ENCODE measurements at regions not wholly inside any gene's neighbourhood (a gene's known extent, or its start where the extent isn't known, plus 50 kb on each side); places are given as distances from the start of the nearest gene placed in this dataset.

DNA sequence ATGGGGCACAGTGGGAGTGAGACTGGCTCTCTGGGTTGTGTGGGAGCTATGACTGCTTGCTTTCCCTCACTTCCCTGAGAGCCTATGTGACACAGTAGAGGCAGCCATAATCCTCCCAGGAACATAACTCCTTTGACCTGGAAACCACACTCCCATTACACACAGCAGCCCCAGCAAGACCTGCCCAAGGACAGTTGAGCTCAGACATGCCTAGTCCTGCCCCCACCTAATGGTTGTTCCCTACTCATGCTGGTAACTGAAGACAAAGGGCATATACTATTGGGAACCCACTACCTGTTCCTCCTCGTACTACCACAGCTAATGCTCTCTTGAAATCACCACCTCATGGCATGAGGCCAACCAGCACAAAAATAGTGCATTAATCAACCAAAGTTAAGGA, 550.4 kb upstream of the ARPP21 start:
- no peak overlapping the region for H3K27ac ChIP-seq (ENCODE audit: insufficient read depth, low read depth, low read length)
- H3K9me3 ChIP-seq (replicated peaks; ENCODE audit: control insufficient read depth, insufficient read depth, low read length): no peaks in the 10 kb centered on the region
- H3K9ac ChIP-seq (replicated peaks; ENCODE audit: extremely low read depth, insufficient read depth, low read length): no peak overlapping the region
- H3K9me1 ChIP-seq (replicated peaks; ENCODE audit: control insufficient read depth, extremely low read depth, insufficient read depth, low read length): no peaks in the 10 kb centered on the region
- no peaks in the 10 kb centered on the region for H3K79me2 ChIP-seq (ENCODE audit: control insufficient read depth, insufficient read depth, low read length)
- DNase-seq (ENCODE audit: low read depth, low spot score): no peak
- H2AFZ ChIP-seq (ENCODE audit: low read depth, low read length): no peak overlapping the region
- no TSS peak for BruUV-seq (replicated peaks)
- H3K36me3 ChIP-seq (ENCODE audit: control insufficient read depth in 2 of 2, extremely low read depth in 1 of 2, insufficient read depth in 2 of 2, low read length in 2 of 2): no peaks in the 10 kb centered on the region
- H3K4me2 ChIP-seq (ENCODE audit: insufficient read depth, low read length): no peak overlapping the region
- ChIA-PET CTCF (no interaction called here), POLR2A (no interaction called here)
- dilution Hi-C loops (cut with MboI; ENCODE audit: extremely low pct_ligation_motif_present, low sequenced_read_pairs) (no loop called here), intact Hi-C loops (cut with micrococcal nuclease) (no loop called here)
- H4K20me1 ChIP-seq (replicated peaks; ENCODE audit: control insufficient read depth, extremely low read depth, insufficient read depth, low read length): no peaks in the 10 kb centered on the region
- no peaks in the 10 kb centered on the region for H3K27me3 ChIP-seq (ENCODE audit: control insufficient read depth in 2 of 2, insufficient read depth in 2 of 2, low read length in 2 of 2)
- H3K4me3 ChIP-seq (replicated peaks in 1 of 3; ENCODE audit: insufficient read depth in 1 of 3, low read depth in 1 of 3, low read length in 3 of 3): no peak overlapping the region
- TF ChIP-seq FOS (IDR thresholded peaks at IDR 0.05; ENCODE audit: borderline replicate concordance, insufficient read depth, low read length) (no peak), POLR2AphosphoS5 (IDR thresholded peaks at IDR 0.05; ENCODE audit: insufficient read depth, low read depth, low read length) (no peak), JUN (IDR thresholded peaks at IDR 0.05; ENCODE audit: borderline replicate concordance, insufficient read depth, insufficient read length, low read depth) (no peak), POLR2A (IDR thresholded peaks at IDR 0.05; ENCODE audit: low read depth, low read length) (no peak), GATA2 (IDR thresholded peaks at IDR 0.05; ENCODE audit: insufficient read depth, insufficient read length, low read depth, low read length) (no peak)
- TF ChIP-seq, protein P1, sequence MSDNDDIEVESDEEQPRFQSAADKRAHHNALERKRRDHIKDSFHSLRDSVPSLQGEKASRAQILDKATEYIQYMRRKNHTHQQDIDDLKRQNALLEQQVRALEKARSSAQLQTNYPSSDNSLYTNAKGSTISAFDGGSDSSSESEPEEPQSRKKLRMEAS (IDR thresholded peaks at IDR 0.05; ENCODE audit: insufficient read depth, insufficient read length): no peak
- no peak for FAIRE-seq
- no peaks in the 10 kb centered on the region for H3K4me1 ChIP-seq (ENCODE audit: control insufficient read depth, extremely low read depth, insufficient read depth, low read length)

DNA sequence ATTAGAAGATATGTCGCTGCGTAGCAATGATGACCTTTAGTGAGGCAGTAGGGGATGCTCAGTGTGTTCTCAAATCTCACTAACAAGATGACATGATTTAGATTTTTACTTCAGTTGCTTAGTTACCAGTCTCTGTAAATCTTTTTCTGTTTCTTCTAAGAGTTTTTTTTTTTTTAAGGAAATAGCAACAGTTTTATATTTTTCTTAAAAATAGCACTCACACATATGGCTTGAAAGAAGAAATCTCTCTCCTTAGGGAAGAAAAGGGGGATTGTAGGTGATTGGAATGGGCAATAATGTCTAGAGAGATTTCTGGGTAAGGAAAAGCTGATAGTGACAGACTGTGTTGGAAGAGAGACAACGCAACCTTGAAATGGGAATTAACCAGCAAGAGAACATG, 524.6 kb upstream of the ARPP21 start:
- no peak overlapping the region for H3K4me2 ChIP-seq (ENCODE audit: insufficient read depth, low read length)
- no peaks in the 10 kb centered on the region for H3K9me3 ChIP-seq (replicated peaks; ENCODE audit: control insufficient read depth, insufficient read depth, low read length)
- H3K4me3 ChIP-seq (replicated peaks in 1 of 3; ENCODE audit: insufficient read depth in 1 of 3, low read depth in 1 of 3, low read length in 3 of 3): no peak overlapping the region
- no TSS peak for BruUV-seq (replicated peaks)
- FAIRE-seq: no peak
- H3K9ac ChIP-seq (replicated peaks; ENCODE audit: extremely low read depth, insufficient read depth, low read length): no peak overlapping the region
- intact Hi-C loops (cut with micrococcal nuclease) (no loop called here), dilution Hi-C loops (cut with MboI; ENCODE audit: extremely low pct_ligation_motif_present, low sequenced_read_pairs) (no loop called here)
- H4K20me1 ChIP-seq (replicated peaks; ENCODE audit: control insufficient read depth, extremely low read depth, insufficient read depth, low read length): no peaks in the 10 kb centered on the region
- H3K27ac ChIP-seq (ENCODE audit: insufficient read depth, low read depth, low read length): no peak overlapping the region
- no peaks in the 10 kb centered on the region for H3K27me3 ChIP-seq (ENCODE audit: control insufficient read depth in 2 of 2, insufficient read depth in 2 of 2, low read length in 2 of 2)
- no peak overlapping the region for H2AFZ ChIP-seq (ENCODE audit: low read depth, low read length)
- DNase-seq (ENCODE audit: low read depth, low spot score): no peak
- ChIA-PET CTCF (no interaction called here), POLR2A (no interaction called here)
- H3K36me3 ChIP-seq (ENCODE audit: control insufficient read depth in 2 of 2, extremely low read depth in 1 of 2, insufficient read depth in 2 of 2, low read length in 2 of 2): no peaks in the 10 kb centered on the region
- TF ChIP-seq, protein P1 (IDR thresholded peaks at IDR 0.05; ENCODE audit: insufficient read depth, insufficient read length): no peak
- TF ChIP-seq EZH2 (IDR thresholded peaks at IDR 0.05; ENCODE audit: borderline replicate concordance, low read depth, low read length, severe bottlenecking): no peak
- TF ChIP-seq GATA2 (IDR thresholded peaks at IDR 0.05; ENCODE audit: insufficient read depth, insufficient read length, low read depth, low read length): no peak
- TF ChIP-seq POLR2A (IDR thresholded peaks at IDR 0.05; ENCODE audit: low read depth, low read length): no peak
- no peak for TF ChIP-seq FOS (IDR thresholded peaks at IDR 0.05; ENCODE audit: borderline replicate concordance, insufficient read depth, low read length)
- TF ChIP-seq, protein P2, sequence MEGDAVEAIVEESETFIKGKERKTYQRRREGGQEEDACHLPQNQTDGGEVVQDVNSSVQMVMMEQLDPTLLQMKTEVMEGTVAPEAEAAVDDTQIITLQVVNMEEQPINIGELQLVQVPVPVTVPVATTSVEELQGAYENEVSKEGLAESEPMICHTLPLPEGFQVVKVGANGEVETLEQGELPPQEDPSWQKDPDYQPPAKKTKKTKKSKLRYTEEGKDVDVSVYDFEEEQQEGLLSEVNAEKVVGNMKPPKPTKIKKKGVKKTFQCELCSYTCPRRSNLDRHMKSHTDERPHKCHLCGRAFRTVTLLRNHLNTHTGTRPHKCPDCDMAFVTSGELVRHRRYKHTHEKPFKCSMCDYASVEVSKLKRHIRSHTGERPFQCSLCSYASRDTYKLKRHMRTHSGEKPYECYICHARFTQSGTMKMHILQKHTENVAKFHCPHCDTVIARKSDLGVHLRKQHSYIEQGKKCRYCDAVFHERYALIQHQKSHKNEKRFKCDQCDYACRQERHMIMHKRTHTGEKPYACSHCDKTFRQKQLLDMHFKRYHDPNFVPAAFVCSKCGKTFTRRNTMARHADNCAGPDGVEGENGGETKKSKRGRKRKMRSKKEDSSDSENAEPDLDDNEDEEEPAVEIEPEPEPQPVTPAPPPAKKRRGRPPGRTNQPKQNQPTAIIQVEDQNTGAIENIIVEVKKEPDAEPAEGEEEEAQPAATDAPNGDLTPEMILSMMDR (IDR thresholded peaks at IDR 0.05; ENCODE audit: extremely low read depth in 1 of 2, insufficient read depth in 1 of 2, low read depth in 1 of 2, low read length in 2 of 2): no peak
- TF ChIP-seq JUN (IDR thresholded peaks at IDR 0.05; ENCODE audit: borderline replicate concordance, insufficient read depth, insufficient read length, low read depth): no peak
- TF ChIP-seq MYC (IDR thresholded peaks at IDR 0.05; ENCODE audit: low read depth, low read length): no peak
- no peak for TF ChIP-seq POLR2AphosphoS5 (IDR thresholded peaks at IDR 0.05; ENCODE audit: insufficient read depth, low read depth, low read length)
- no peaks in the 10 kb centered on the region for H3K9me1 ChIP-seq (replicated peaks; ENCODE audit: control insufficient read depth, extremely low read depth, insufficient read depth, low read length)
- H3K79me2 ChIP-seq (ENCODE audit: control insufficient read depth, insufficient read depth, low read length): no peaks in the 10 kb centered on the region
- H3K4me1 ChIP-seq (ENCODE audit: control insufficient read depth, extremely low read depth, insufficient read depth, low read length): no peaks in the 10 kb centered on the region

All from endothelial cell of umbilical vein (primary cell).